ENCODE measurements at regions not wholly inside any gene's neighbourhood (a gene's known extent, or its start where the extent isn't known, plus 50 kb on each side); places are given as distances from the start of the nearest gene placed in this dataset.

DNA sequence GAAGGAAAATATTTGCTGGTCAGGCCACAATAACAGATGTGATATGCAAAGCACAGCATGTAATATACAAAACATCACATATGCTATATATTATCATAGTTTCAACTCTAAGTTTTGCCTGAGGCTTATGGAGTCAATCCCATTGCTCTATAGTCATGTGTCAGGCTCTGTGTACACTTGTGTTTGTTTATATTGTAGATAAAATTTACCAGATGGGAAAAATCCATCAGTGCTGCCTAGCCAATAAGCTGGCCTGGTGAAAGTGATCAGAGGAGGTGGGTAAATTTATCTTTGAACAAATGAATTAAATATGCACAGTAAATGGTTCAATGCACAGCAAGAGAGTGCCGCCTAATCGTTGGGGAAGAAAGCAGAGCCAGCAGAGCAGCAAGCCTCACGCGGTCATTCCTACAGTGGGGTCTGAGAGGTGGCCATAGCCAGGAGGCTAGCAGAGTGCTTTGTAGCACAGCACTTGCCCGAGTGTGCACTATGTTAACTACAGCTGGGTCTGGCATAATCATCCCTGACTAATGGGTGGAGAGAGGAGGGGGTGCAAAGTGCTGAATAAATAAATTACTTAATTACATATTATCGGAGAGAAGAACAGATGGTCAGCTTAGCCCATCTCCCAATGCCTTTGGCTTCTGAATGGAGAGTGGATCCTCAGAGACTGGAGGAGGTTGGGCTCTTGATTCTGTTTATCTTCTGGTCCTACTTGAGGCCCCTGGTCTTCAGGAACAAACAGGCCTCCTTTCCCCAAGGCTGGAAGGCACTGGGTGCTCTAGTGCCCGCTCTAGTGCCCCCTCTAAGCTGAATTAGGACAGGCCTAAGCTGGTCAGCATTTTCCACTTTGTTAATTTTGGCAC lies 153.5 kb downstream of the MAT2B start:
- no peak overlapping the region for H3K27ac ChIP-seq
- no peaks in the 10 kb centered on the region for H3K9me3 ChIP-seq (replicated peaks in 1 of 3)
- 71 to 80% (median 75%) methylated on average over 7 of the region's 7 CpGs for WGBS, 4 donors
- no peak for TF ChIP-seq POLR2A (IDR thresholded peaks at IDR 0.05)
- TF ChIP-seq, protein P1, sequence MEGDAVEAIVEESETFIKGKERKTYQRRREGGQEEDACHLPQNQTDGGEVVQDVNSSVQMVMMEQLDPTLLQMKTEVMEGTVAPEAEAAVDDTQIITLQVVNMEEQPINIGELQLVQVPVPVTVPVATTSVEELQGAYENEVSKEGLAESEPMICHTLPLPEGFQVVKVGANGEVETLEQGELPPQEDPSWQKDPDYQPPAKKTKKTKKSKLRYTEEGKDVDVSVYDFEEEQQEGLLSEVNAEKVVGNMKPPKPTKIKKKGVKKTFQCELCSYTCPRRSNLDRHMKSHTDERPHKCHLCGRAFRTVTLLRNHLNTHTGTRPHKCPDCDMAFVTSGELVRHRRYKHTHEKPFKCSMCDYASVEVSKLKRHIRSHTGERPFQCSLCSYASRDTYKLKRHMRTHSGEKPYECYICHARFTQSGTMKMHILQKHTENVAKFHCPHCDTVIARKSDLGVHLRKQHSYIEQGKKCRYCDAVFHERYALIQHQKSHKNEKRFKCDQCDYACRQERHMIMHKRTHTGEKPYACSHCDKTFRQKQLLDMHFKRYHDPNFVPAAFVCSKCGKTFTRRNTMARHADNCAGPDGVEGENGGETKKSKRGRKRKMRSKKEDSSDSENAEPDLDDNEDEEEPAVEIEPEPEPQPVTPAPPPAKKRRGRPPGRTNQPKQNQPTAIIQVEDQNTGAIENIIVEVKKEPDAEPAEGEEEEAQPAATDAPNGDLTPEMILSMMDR (IDR thresholded peaks at IDR 0.05): no peak
- H3K4me1 ChIP-seq (replicated peaks in 1 of 2): no peaks in the 10 kb centered on the region
- no peak for DNase-seq
- no peaks in the 10 kb centered on the region for H3K36me3 ChIP-seq (replicated peaks in 1 of 2)
- H3K4me3 ChIP-seq: no peak overlapping the region
- no peaks in the 10 kb centered on the region for H3K27me3 ChIP-seq
- intact Hi-C loops (cut with DNase I): no loop called here

DNA sequence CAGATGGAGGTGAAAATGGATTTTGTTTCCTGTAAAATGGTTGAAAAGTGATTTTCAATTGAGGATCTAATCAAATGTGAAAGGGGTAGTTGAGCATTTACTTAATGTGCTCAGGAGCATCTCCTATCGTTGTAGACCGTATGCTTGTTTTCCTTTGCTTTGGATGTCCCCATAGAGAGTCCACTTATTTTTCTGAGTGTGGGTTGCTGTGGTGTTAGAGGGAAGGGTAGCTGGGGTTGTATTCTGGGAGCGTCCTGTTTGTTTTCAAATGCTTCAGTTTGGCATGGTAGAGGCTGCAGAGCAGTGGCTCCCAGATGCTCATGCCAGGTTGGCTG lies 154.1 kb downstream of the MAT2B start:
- no peak overlapping the region for H3K4me3 ChIP-seq
- H3K4me1 ChIP-seq (replicated peaks in 1 of 2): no peaks in the 10 kb centered on the region
- no peaks in the 10 kb centered on the region for H3K27me3 ChIP-seq
- no peak for DNase-seq
- no peaks in the 10 kb centered on the region for H3K9me3 ChIP-seq (replicated peaks in 1 of 3)
- intact Hi-C loops (cut with DNase I): no loop called here
- H3K36me3 ChIP-seq (replicated peaks in 1 of 2): no peaks in the 10 kb centered on the region
- 49 to 61% (median 57%) methylated on average over 3 of the region's 3 CpGs for WGBS, 4 donors
- no peak overlapping the region for H3K27ac ChIP-seq
- TF ChIP-seq, protein P1 (IDR thresholded peaks at IDR 0.05): no peak
- TF ChIP-seq POLR2A (IDR thresholded peaks at IDR 0.05): no peak

DNA sequence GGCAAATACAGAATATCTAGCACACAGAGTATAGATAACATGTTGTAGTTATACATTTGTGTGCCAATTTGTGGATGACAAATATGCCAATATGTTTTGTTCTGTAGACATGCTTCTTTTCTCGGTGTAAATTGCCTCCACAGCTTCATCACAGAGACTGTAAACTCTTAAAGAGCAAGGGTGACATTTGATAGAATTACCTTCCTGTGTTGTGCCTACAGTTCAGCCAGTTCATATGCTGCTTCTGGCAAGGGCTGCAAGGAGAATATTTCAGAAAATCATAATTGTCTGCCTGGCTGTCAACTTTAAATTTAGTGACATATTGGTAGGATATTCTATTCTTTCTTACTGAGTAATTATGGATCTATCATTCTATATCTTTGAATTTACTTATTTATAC lies 155.1 kb downstream of the MAT2B start:
- H3K36me3 ChIP-seq (replicated peaks in 1 of 2): no peaks in the 10 kb centered on the region
- TF ChIP-seq, protein P1 (IDR thresholded peaks at IDR 0.05): no peak
- TF ChIP-seq POLR2A (IDR thresholded peaks at IDR 0.05): no peak
- intact Hi-C loops (cut with DNase I): no loop called here
- no peak overlapping the region for H3K27ac ChIP-seq
- 77 to 89% (median 79%) methylated on average over 1 of the region's 1 CpG for WGBS, 4 donors
- H3K27me3 ChIP-seq: no peaks in the 10 kb centered on the region
- no peak overlapping the region for H3K4me3 ChIP-seq
- H3K4me1 ChIP-seq (replicated peaks in 1 of 2): no peaks in the 10 kb centered on the region
- no peaks in the 10 kb centered on the region for H3K9me3 ChIP-seq (replicated peaks in 1 of 3)
- no peak for DNase-seq

DNA sequence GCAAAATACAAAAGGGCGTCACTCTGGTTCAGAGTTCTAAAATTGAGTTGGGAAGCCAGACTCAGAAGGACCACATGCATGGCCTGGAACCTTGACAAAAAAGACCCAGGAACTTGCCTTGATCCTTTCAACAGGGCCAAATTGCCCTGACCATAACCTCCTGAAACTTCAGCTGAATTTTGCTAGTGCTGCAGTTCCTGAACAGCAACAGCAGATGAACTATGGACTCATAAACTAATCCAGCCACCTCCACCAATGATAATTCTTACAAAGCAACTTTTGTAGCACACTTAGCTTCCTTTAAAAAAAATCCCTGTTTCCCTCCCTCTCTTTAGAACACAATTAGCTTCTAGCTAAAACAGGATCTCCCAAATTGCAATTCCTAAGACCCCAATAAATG lies 155.9 kb downstream of the MAT2B start:
- Histone ChIP-seq H3K27me3 (no peaks in the 10 kb centered on the region), H3K27ac (no peak overlapping the region), H3K4me1 (replicated peaks in 1 of 2) (no peaks in the 10 kb centered on the region), H3K36me3 (replicated peaks in 1 of 2) (no peaks in the 10 kb centered on the region), H3K9me3 (replicated peaks in 1 of 3) (no peaks in the 10 kb centered on the region), H3K4me3 (no peak overlapping the region)
- no peak for DNase-seq
- WGBS, 4 donors: 35 to 62% (median 51%) methylated on average over 1 of the region's 1 CpG
- intact Hi-C loops (cut with DNase I): no loop called here
- no peak for TF ChIP-seq POLR2A (IDR thresholded peaks at IDR 0.05)
- TF ChIP-seq, protein P1 (IDR thresholded peaks at IDR 0.05): no peak
